HEK293T (cell line): ENCODE measurements at regions not wholly inside any gene's neighbourhood (a gene's known extent, or its start where the extent isn't known, plus 50 kb on each side); places are given as distances from the start of the nearest gene placed in this dataset.

Experiments used
- CTCF ChIA-PET: fragments of 350-600 bp; formaldehyde crosslinking; extraction: SDS; loops from one replicate; lab custom pipeline; 2021; ENCODE audit warnings: antibody characterized with exemption, inconsistent platforms; lab: Yijun Ruan, JAX
- POLR2A ChIA-PET: fragments of 350-600 bp; formaldehyde crosslinking; extraction: SDS; loops from one replicate; lab custom pipeline; 2020; ENCODE audit warnings: antibody characterized with exemption, inconsistent platforms; lab: Yijun Ruan, JAX
- DNase-seq: peaks from one replicate; pipeline ENCODE4 v3.0.0; 2012; ENCODE audit warnings: mixed read lengths; ENCODE audit errors: extremely low spot score
- ARNT ChIP-seq: fragments of 450-650 bp; IDR thresholded peaks from 2 replicates; pipeline ENCODE4 v1.6.1; 2017; ENCODE audit warnings: mild to moderate bottlenecking
- BHLHE40 ChIP-seq: fragments of 450-650 bp; IDR thresholded peaks from 2 replicates; pipeline ENCODE4 v1.6.1; 2016; ENCODE audit warnings: mild to moderate bottlenecking, moderate library complexity, borderline replicate concordance
- CTBP1 ChIP-seq: fragments of 450-650 bp; IDR thresholded peaks from 2 replicates; pipeline ENCODE4 v1.6.1; 2016; ENCODE audit warnings: borderline replicate concordance
- ELF4 ChIP-seq: fragments of 450-650 bp; IDR thresholded peaks from 2 replicates; pipeline ENCODE4 v1.6.1; 2017; ENCODE audit warnings: antibody characterized with exemption
- FOXA1 ChIP-seq: fragments of 450-650 bp; IDR thresholded peaks from 2 replicates; pipeline ENCODE4 v1.6.1; 2016; ENCODE audit warnings: mild to moderate bottlenecking
- FOXK2 ChIP-seq: fragments of 450-650 bp; IDR thresholded peaks from 2 replicates; pipeline ENCODE4 v1.6.1; 2016; ENCODE audit warnings: mild to moderate bottlenecking
- FOXM1 ChIP-seq: fragments of 450-650 bp; IDR thresholded peaks from 2 replicates; pipeline ENCODE4 v1.6.1; 2017; ENCODE audit warnings: mild to moderate bottlenecking, borderline replicate concordance
- HDGF ChIP-seq: fragments of 450-650 bp; IDR thresholded peaks from 2 replicates; pipeline ENCODE4 v1.6.1; 2017; ENCODE audit warnings: antibody characterized with exemption, borderline replicate concordance
- L3MBTL2 ChIP-seq: fragments of 450-650 bp; conservative IDR thresholded peaks from 2 replicates; pipeline ENCODE4 v1.6.1; 2016; ENCODE audit warnings: mild to moderate bottlenecking
- LEF1 ChIP-seq: fragments of 450-650 bp; IDR thresholded peaks from 2 replicates; pipeline ENCODE4 v1.6.1; 2017; ENCODE audit warnings: mild to moderate bottlenecking, borderline replicate concordance
- NFRKB ChIP-seq: fragments of 450-650 bp; IDR thresholded peaks from 2 replicates; pipeline ENCODE4 v1.6.1; 2016; ENCODE audit warnings: mild to moderate bottlenecking, moderate library complexity
- SP1 ChIP-seq: fragments of 450-650 bp; IDR thresholded peaks from 2 replicates; pipeline ENCODE4 v1.6.1; 2017
- SUZ12 ChIP-seq: fragments of 450-650 bp; IDR thresholded peaks from 2 replicates; pipeline ENCODE4 v1.6.1; 2016; ENCODE audit warnings: mild to moderate bottlenecking
- TARDBP ChIP-seq: fragments of 450-650 bp; IDR thresholded peaks from 2 replicates; pipeline ENCODE4 v1.6.1; 2016
- ZNF384 ChIP-seq: fragments of 450-650 bp; IDR thresholded peaks from 2 replicates; pipeline ENCODE4 v1.6.1; 2016
- TF ChIP-seq, protein P1 (sequence below): fragments of 450-650 bp; IDR thresholded peaks from 2 replicates; pipeline ENCODE4 v1.6.1; 2016

DNA sequence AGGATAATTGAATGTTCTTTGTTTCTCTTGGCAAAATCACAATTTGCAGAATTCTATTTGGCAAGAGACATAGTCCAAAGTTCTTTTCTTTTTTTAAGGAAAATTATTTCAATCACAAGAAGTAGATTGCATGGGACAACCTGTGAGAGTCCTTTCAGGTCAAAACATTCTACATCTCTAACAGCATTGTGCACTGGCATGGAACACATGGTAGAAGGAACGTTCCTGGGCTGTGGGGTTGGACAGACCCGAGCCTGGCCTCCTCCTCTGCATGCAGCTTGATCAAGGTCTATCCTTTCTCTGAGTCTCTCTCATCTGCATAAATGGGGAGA, 88.6 kb upstream of the CPSF6 start:
- POLR2A ChIA-PET: no interaction called here
- no peak for TF ChIP-seq ZNF384
- no peak for TF ChIP-seq FOXK2
- no peak for TF ChIP-seq L3MBTL2
- TF ChIP-seq NFRKB: no peak
- TF ChIP-seq FOXA1: no peak
- CTCF ChIA-PET: interaction anchor here (0.8 kb wide), 1 partner anchor 11 kb away, joined by 3 read pairs; no protein-coding TSS in a partner anchor
- DNase-seq: no peak

DNA sequence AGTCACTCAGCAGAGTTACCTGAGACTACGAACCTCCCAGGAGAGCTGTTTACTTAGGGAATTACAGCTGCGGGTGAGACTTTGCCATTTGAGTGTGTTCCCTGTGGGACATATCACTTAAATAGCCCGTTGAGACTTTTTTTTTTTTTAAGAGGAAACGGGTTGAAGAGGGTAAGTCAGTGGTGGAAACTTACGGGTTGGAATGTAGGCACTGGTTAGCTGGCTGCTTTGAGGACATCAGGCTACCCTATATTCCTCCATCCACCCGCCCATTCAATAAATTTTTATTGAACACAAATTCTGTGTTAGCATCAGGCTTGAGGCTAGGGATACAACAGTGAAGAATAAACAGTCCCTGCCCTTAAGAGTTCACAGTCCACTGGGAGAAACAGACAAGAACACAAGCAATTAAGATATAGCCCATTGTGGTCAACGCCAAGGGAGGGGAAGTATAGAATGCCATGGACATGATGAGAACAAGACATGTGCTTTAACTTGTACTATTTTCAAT, 88.1 kb upstream of the CPSF6 start:
- TF ChIP-seq NFRKB: no peak
- TF ChIP-seq, protein P1, sequence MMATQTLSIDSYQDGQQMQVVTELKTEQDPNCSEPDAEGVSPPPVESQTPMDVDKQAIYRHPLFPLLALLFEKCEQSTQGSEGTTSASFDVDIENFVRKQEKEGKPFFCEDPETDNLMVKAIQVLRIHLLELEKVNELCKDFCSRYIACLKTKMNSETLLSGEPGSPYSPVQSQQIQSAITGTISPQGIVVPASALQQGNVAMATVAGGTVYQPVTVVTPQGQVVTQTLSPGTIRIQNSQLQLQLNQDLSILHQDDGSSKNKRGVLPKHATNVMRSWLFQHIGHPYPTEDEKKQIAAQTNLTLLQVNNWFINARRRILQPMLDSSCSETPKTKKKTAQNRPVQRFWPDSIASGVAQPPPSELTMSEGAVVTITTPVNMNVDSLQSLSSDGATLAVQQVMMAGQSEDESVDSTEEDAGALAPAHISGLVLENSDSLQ: no peak
- no peak for DNase-seq
- ChIA-PET CTCF (interaction anchor here (0.8 kb wide), 1 partner anchor 11 kb away, joined by 3 read pairs; no protein-coding TSS in a partner anchor), POLR2A (no interaction called here)

GRCh38 chr12:69154585-69155363, 84.6 kb upstream of the CPSF6 start:
- POLR2A ChIA-PET: no interaction called here
- TF ChIP-seq SP1 (no peak), ZNF384 (0 out of 2 replicates have a peak, but pooled peaks have one; percentile 10), CTBP1 (no peak), L3MBTL2 (peak; percentile 44; the same call in 1 of the 2 replicates), ELF4 (no peak)
- CTCF ChIA-PET: interaction anchor here (0.6 to 1.8 kb wide), 12 partner anchors 13 to 1576 kb away, joined by 3 to 9 read pairs (median 3); no protein-coding TSS in a partner anchor
- DNase-seq: peak; percentile 65

GRCh38 chr12:69157023-69157655, 82.2 kb upstream of the CPSF6 start:
- TF ChIP-seq ELF4: peak; percentile 47
- TF ChIP-seq L3MBTL2: no peak
- POLR2A ChIA-PET: no interaction called here
- CTCF ChIA-PET: interaction anchor here (0.5 to 2.2 kb wide), 6 partner anchors 19 to 136 kb away, joined by 3 to 9 read pairs (median 4); no protein-coding TSS in a partner anchor
- DNase-seq: peak; percentile 85

DNA sequence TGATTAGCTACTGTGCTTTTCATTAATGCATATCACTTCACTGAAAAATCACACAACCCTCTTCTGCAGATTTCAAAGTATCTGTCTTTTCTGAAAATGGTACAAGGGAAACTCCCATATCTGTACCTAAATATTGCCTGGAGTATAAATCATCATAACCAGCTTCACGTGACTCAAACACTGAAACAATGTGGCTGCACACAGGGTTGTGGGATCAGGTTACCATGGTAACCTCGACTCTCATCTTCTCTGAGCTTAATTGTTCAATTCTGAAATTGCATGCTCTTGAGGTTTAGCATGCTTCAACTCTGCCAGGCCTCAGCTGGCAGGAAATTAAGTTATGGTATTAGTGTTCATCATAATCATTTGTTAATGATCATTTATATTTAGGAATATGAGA, 77.5 kb upstream of the CPSF6 start:
- no peak for TF ChIP-seq BHLHE40
- TF ChIP-seq NFRKB: no peak
- no peak for TF ChIP-seq FOXK2
- TF ChIP-seq FOXM1: no peak
- no peak for TF ChIP-seq FOXA1
- TF ChIP-seq, protein P1: no peak
- TF ChIP-seq ZNF384: no peak
- no peak for TF ChIP-seq SUZ12
- TF ChIP-seq ELF4: no peak
- no peak for TF ChIP-seq HDGF
- no peak for TF ChIP-seq ARNT
- TF ChIP-seq CTBP1: no peak
- no peak for TF ChIP-seq LEF1
- no peak for TF ChIP-seq L3MBTL2
- TF ChIP-seq TARDBP: no peak
- TF ChIP-seq SP1: no peak
- CTCF ChIA-PET: no interaction called here
- no peak for DNase-seq
- POLR2A ChIA-PET: no interaction called here

GRCh38 chr12:69163681-69164362, 75.5 kb upstream of the CPSF6 start:
- TF ChIP-seq HDGF (no peak), ELF4 (no peak), ZNF384 (no peak), LEF1 (no peak), SP1 (no peak), BHLHE40 (no peak), FOXK2 (no peak)
- TF ChIP-seq, protein P1: no peak
- ChIA-PET CTCF (no interaction called here), POLR2A (no interaction called here)
- DNase-seq: no peak
